Dendritic cell treated with granulocyte-macrophage colony-stimulating factor and Interleukin-4, amounts not matched to agents 40 ng/mL and 50 ng/mL, for 4 days (primary cell): ENCODE measurements at regions not wholly inside any gene's neighbourhood (a gene's known extent, or its start where the extent isn't known, plus 50 kb on each side); places are given as distances from the start of the nearest gene placed in this dataset.
"Not testable (repeated sequence)": the region's sequence is repeated elsewhere in the genome, so short reads cannot be mapped to it uniquely, and the experiment has no call there.

Experiments used
- H3K27ac Mint-ChIP-seq: one replicate; pipeline ENCODE4 v1.8.0; 2022; ENCODE audit warnings: mild to moderate bottlenecking, mixed read lengths
- H3K27me3 Mint-ChIP-seq: one replicate; pipeline ENCODE4 v1.8.0; 2022; ENCODE audit warnings: mild to moderate bottlenecking, mixed read lengths
- H3K36me3 Mint-ChIP-seq: one replicate; pipeline ENCODE4 v1.8.0; 2022; ENCODE audit warnings: low read depth, mixed read lengths
- H3K4me1 Mint-ChIP-seq: one replicate; pipeline ENCODE4 v1.8.0; 2022; ENCODE audit warnings: low read depth, mixed read lengths
- H3K4me3 Mint-ChIP-seq: one replicate; pipeline ENCODE4 v1.8.0; 2022; ENCODE audit warnings: mild to moderate bottlenecking, moderate library complexity, mixed read lengths
- H3K9me3 Mint-ChIP-seq: one replicate; pipeline ENCODE4 v1.8.0; 2022; ENCODE audit warnings: mixed read lengths
- intact Hi-C: fragments of 100-400 bp; cut with micrococcal nuclease; formaldehyde crosslinking; loops from one replicate; pipeline ENCODE4 v1.15.0; 2022

- Mint-ChIP-seq H3K9me3 (no peaks in the 10 kb centered on the region), H3K4me1 (no peaks in the 10 kb centered on the region), H3K4me3 (no peak overlapping the region), H3K27ac (no peak overlapping the region), H3K36me3 (no peaks in the 10 kb centered on the region), H3K27me3 (no peaks in the 10 kb centered on the region)
- intact Hi-C loops = no loop called here
Measured at GRCh38 chr13:62388515-62388914, 972.9 kb upstream of the PCDH20 start.

DNA sequence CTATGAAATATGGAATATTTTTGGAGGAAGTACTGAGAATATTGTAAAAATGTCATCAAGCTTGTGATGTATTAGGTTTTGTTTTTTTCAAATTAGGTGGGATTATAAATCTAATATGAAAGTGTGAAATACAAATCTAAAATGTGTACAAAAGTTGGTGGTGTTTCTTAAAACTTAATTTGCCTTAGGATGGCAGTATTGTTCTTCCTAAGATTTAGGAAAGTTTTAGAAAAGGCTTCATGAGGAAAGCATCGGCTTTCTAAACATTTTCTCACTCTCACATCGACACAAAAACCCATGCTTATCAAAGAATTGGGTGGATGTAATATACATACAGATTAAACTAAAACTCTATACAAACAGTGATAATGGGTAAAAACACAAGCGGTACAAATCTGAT lies 972.0 kb upstream of the PCDH20 start:
- H3K36me3 Mint-ChIP-seq = no peaks in the 10 kb centered on the region
- no peaks in the 10 kb centered on the region for H3K4me1 Mint-ChIP-seq
- intact Hi-C loops = no loop called here

GRCh38 chr13:62379241-62379640 lies 963.6 kb upstream of the PCDH20 start:
- H3K36me3 Mint-ChIP-seq, H3K4me3 Mint-ChIP-seq, H3K27ac Mint-ChIP-seq, H3K4me1 Mint-ChIP-seq, H3K27me3 Mint-ChIP-seq, intact Hi-C loops, H3K9me3 Mint-ChIP-seq: not testable (repeated sequence)

More for the DNA sequence above, 972.0 kb upstream of the PCDH20 start:
- H3K4me3 Mint-ChIP-seq = no peak overlapping the region
- H3K27me3 Mint-ChIP-seq = no peaks in the 10 kb centered on the region
- H3K27ac Mint-ChIP-seq = no peak overlapping the region
- no peaks in the 10 kb centered on the region for H3K9me3 Mint-ChIP-seq

GRCh38 chr13:62377838-62378237 lies 962.2 kb upstream of the PCDH20 start:
- Mint-ChIP-seq H3K27ac (no peak overlapping the region), H3K36me3 (no peaks in the 10 kb centered on the region), H3K4me3 (no peak overlapping the region), H3K27me3 (no peaks in the 10 kb centered on the region), H3K4me1 (no peaks in the 10 kb centered on the region), H3K9me3 (no peaks in the 10 kb centered on the region)
- intact Hi-C loops = no loop called here

DNA sequence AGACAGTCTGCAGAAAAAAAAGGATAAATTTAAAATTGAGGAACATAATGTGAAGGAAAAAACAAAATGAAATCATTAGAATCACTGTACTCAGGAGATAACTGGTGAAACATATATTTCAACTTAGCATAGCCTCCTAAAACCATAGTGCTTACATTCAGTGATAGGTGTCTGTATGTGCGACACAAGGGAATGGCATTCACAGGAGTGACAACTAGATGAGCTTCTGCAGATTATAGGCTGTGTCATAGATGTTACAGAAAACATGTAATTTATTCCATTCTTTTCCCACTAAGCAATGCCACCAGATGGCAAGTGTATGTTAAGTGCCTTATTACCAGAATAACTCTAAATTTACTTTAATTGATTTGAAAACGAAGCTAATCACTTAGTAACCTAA lies 960.0 kb upstream of the PCDH20 start:
- Mint-ChIP-seq H3K27me3 (no peaks in the 10 kb centered on the region), H3K4me1 (no peaks in the 10 kb centered on the region), H3K27ac (no peak overlapping the region), H3K36me3 (no peaks in the 10 kb centered on the region), H3K4me3 (no peak overlapping the region), H3K9me3 (no peaks in the 10 kb centered on the region)
- intact Hi-C loops = no loop called here

DNA sequence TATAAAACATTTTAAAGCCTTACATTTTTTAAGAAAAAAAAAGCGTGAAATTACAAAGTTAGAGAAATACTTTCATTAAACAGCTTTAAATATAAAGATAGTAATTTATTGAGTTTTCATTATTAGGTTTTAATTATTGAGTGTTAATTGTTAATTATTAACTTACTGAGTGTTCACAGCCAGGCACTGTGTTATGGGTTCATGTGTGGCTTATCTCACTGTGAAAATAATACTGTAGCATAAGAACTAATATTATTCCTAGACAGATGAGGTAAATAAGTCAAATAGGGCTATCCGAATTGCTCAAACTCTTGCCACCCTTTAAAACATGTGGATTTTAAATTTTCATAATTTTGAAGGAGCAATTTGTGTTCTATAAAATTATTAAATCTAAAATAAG lies 956.1 kb upstream of the PCDH20 start:
- H3K9me3 Mint-ChIP-seq = no peaks in the 10 kb centered on the region
- no peaks in the 10 kb centered on the region for H3K27me3 Mint-ChIP-seq
- H3K4me1 Mint-ChIP-seq = no peaks in the 10 kb centered on the region
- H3K36me3 Mint-ChIP-seq = no peaks in the 10 kb centered on the region
- intact Hi-C loops = no loop called here
- no peak overlapping the region for H3K27ac Mint-ChIP-seq
- no peak overlapping the region for H3K4me3 Mint-ChIP-seq

DNA sequence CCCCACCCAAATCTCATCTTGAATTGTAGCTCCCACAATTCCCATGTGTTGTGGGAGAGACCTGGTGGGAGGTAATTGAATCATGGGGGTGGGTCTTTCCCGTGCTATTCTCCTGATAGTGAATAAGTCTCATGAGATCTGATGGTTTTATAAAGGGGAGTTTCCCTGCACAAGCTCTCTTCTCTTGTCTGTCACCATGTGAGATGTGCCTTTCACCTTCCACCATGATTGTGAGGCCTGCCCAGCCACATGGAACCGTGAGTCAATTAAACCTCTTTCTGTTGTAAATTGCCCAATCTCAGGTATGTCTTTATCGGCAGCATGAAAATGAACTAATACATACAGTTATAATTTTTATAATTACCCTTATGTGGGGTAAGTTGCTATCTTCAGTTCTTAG lies 952.3 kb upstream of the PCDH20 start:
- H3K4me3 Mint-ChIP-seq, H3K36me3 Mint-ChIP-seq, intact Hi-C loops, H3K4me1 Mint-ChIP-seq, H3K9me3 Mint-ChIP-seq, H3K27me3 Mint-ChIP-seq, H3K27ac Mint-ChIP-seq: not testable (repeated sequence)

DNA sequence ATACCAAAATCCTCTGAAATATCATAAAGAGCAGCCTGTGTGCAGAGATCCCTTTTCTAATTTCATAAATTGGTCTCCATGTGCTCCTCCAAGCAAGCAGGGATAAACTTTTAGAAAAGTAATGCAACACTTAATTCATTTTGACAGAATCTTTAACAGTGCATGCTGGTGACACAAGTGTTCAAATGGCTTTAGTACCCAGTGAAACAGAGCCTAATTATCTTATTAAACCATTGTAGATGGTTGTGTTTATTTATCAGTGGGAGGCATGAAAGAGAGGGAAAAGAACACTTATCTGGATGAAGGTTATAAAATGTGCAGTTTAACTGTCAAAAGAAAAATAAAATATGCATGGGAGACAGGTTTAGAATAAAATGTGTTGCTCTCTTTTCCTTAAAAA lies 945.0 kb upstream of the PCDH20 start:
- no peaks in the 10 kb centered on the region for H3K36me3 Mint-ChIP-seq
- H3K27ac Mint-ChIP-seq = no peak overlapping the region
- no peak overlapping the region for H3K4me3 Mint-ChIP-seq
- H3K9me3 Mint-ChIP-seq = no peaks in the 10 kb centered on the region
- intact Hi-C loops = no loop called here
- H3K4me1 Mint-ChIP-seq = no peaks in the 10 kb centered on the region
- no peaks in the 10 kb centered on the region for H3K27me3 Mint-ChIP-seq

DNA sequence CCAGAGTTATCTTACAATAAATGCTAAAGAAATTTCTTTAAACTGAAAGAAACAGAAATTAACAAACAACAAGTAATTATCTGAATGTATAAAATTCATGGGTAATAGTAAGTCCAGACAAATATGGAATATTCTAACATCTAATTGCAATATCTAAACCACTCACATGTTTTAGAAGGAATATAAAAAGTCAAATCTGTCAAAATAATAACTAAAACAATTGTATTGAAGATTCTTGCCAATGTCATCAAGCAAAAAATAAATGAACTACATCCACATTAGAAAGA lies 942.9 kb upstream of the PCDH20 start:
- Mint-ChIP-seq H3K27me3 (no peaks in the 10 kb centered on the region), H3K36me3 (no peaks in the 10 kb centered on the region), H3K27ac (no peak overlapping the region), H3K9me3 (no peaks in the 10 kb centered on the region), H3K4me1 (no peaks in the 10 kb centered on the region), H3K4me3 (no peak overlapping the region)
- intact Hi-C loops = no loop called here

DNA sequence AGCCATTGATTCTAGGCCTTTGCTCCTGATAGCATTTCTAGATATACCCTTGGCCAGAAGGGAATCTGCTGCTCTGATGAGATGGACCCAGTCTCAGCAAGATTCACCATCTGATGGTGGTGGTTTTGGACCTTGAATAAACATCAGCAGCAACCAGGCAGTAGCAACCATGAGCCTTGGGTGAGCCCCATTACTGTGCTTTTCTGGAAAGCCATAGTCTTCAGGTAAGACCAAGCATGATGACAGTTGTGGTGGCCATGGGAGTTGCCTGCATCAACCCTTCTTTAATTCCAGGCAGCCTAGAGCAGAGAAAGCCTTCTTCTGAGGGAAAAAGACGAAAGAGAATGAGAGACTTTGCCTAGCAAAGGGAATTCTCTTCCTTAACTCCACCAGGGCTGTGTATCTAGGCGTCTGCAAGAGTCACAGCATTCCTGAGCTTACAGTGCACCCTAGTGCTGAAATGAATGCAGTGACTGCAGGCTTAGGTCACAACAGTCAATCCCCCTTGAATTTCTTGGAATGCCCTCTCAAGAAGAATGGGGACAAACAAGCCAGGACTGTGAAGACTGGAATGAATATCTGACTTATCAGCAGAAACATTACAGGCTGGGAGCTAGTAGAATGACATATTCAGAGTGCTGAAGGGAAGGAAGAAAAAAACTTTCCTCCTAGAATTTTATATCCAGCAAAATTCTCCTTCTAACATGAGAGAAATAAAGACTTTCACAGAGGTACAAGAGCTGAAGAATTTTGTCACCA lies 942.4 kb upstream of the PCDH20 start:
- no peaks in the 10 kb centered on the region for H3K36me3 Mint-ChIP-seq
- H3K27me3 Mint-ChIP-seq = no peaks in the 10 kb centered on the region
- H3K9me3 Mint-ChIP-seq = no peaks in the 10 kb centered on the region
- H3K4me3 Mint-ChIP-seq = no peak overlapping the region
- intact Hi-C loops = no loop called here
- no peak overlapping the region for H3K27ac Mint-ChIP-seq
- no peaks in the 10 kb centered on the region for H3K4me1 Mint-ChIP-seq

GRCh38 chr13:62356977-62357376 lies 941.3 kb upstream of the PCDH20 start:
- H3K27ac Mint-ChIP-seq = no peak overlapping the region
- no peak overlapping the region for H3K4me3 Mint-ChIP-seq
- no peaks in the 10 kb centered on the region for H3K27me3 Mint-ChIP-seq
- no peaks in the 10 kb centered on the region for H3K36me3 Mint-ChIP-seq
- no peaks in the 10 kb centered on the region for H3K4me1 Mint-ChIP-seq
- no peaks in the 10 kb centered on the region for H3K9me3 Mint-ChIP-seq
- intact Hi-C loops = no loop called here

DNA sequence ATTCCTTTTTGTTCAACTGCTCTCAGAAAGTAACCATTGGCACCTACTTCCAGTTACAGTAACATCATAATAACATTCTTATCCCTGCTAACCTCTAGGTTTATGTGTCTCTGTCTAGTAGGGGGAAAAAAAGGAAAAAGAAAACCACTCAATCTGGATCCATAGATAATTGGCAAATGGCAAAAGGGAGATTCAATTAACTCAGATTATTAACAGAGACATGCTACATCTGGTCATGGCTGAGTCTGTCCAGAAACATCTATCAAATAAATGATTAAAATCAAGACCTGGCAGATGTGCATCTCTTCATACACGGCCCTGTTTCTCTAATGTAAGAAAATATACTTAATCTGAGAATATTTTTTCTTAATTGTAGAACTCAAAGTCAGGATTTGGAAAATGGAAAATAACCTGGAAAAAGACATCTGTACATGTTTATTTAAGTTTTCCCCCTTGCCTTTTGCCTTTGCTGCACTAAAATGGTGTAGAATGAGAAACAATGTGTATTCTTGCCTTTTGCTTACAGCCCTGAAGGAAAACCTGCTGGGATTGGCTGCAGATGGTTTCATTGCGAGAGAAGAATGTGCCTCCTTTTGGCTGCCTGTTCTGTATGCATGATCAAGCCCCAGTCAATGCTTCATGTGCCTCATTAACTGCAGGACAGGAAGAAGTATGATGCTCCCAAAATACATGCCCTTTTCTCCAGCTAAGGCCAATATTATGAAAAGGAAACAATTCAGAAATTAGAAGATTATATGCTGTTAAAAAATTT lies 921.6 kb upstream of the PCDH20 start:
- Mint-ChIP-seq H3K27me3 (no peaks in the 10 kb centered on the region), H3K4me3 (no peak overlapping the region), H3K36me3 (no peaks in the 10 kb centered on the region), H3K9me3 (no peaks in the 10 kb centered on the region), H3K27ac (no peak overlapping the region), H3K4me1 (no peaks in the 10 kb centered on the region)
- intact Hi-C loops = no loop called here

- H3K27me3 Mint-ChIP-seq = no peaks in the 10 kb centered on the region
- no peak overlapping the region for H3K4me3 Mint-ChIP-seq
- no peaks in the 10 kb centered on the region for H3K9me3 Mint-ChIP-seq
- H3K36me3 Mint-ChIP-seq = no peaks in the 10 kb centered on the region
- no peaks in the 10 kb centered on the region for H3K4me1 Mint-ChIP-seq
- H3K27ac Mint-ChIP-seq = no peak overlapping the region
- intact Hi-C loops = no loop called here
Measured at GRCh38 chr13:62336507-62336906, 920.9 kb upstream of the PCDH20 start.

DNA sequence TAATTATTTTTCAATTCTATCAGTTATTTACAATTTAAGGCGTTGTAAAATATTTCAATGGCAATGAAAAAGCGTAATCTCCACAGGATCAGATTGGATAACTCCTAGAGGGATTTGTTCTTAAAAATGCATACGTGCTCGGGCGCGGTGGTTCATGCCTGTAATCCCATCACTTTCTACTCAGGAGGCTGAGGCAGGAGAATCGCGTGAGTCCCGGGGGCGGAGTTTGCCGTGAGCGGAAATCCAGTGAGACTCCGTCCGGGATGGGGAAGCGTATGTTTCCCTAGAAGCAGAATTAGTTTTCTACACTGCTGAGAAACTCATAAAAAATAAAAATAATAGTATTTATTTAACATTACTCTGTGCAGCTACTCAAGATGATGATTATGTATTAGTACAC lies 917.8 kb upstream of the PCDH20 start:
- intact Hi-C loops = no loop called here
- H3K27ac Mint-ChIP-seq = no peak overlapping the region
- H3K9me3 Mint-ChIP-seq = no peaks in the 10 kb centered on the region
- H3K4me3 Mint-ChIP-seq = no peak overlapping the region
- no peaks in the 10 kb centered on the region for H3K36me3 Mint-ChIP-seq
- H3K4me1 Mint-ChIP-seq = no peaks in the 10 kb centered on the region
- no peaks in the 10 kb centered on the region for H3K27me3 Mint-ChIP-seq

DNA sequence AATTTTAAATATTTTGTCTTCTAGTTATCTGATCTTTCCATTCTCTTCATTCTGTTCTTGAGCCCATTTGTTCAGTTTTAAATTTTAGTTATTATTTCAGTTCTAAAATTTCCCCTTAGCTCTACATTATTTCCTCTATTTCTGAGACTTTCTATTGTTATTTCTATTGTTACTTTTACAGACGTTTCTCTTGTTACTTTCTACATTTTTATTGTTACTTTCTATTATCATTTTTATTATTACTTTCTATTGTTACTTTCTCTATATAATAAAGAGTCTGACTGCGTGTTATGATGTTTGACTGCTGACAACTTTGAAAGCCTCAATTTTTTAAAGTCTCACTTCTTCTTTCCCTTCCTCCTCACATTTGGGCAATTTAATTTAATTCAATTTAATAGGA lies 915.7 kb upstream of the PCDH20 start:
- Mint-ChIP-seq H3K4me1 (no peaks in the 10 kb centered on the region), H3K9me3 (peaks cover 8% of the 10 kb centered on the region), H3K27me3 (no peaks in the 10 kb centered on the region), H3K27ac (no peak overlapping the region), H3K4me3 (no peak overlapping the region), H3K36me3 (no peaks in the 10 kb centered on the region)
- intact Hi-C loops = no loop called here
